Adrenal gland (tissue), 5 donors: ENCODE measurements at regions not wholly inside any gene's neighbourhood (a gene's known extent, or its start where the extent isn't known, plus 50 kb on each side); places are given as distances from the start of the nearest gene placed in this dataset.

Source experiments
- CTCF ChIP-seq, 6 experiments: fragments of 450-650 bp in 4 of 6; fragments of 200-600 bp in 2 of 6; sonication (generic) in 1 of 6; IDR thresholded peaks; 1 replicate in 5 of 6; 2 replicates in 1 of 6; pipeline versions ENCODE4 v1.5.1 to v1.8.0; 2016 to 2021; ENCODE audit warnings: antibody characterized with exemption in 6 of 6, mild to moderate bottlenecking in 2 of 6, moderate library complexity in 1 of 6
- POLR2A ChIP-seq, 2 donors: fragments of 450-650 bp; IDR thresholded peaks; one replicate each; pipeline ENCODE4 v1.6.1; 2017; ENCODE audit warnings: antibody characterized with exemption in 2 of 2, mild to moderate bottlenecking in 2 of 2, moderate library complexity in 1 of 2
- donor health status: DM: no; HTN: no; CAD: no.

GRCh38 chr5:58383448-58383847 is 76.4 kb downstream of the PLK2 start:
- TF ChIP-seq CTCF (IDR thresholded peaks at IDR 0.05) (no peak), POLR2A (IDR thresholded peaks at IDR 0.05) (no peak)
